ENCODE measurements at regions not wholly inside any gene's neighbourhood (a gene's known extent, or its start where the extent isn't known, plus 50 kb on each side); places are given as distances from the start of the nearest gene placed in this dataset.

GRCh38 chr10:120998251-120998650 lies 147.1 kb downstream of the WDR11 start:
- DNase-seq: no peak
- intact Hi-C loops (cut with micrococcal nuclease; ENCODE audit: unreplicated experiment): no loop called here
- no peak overlapping the region for H3K4me3 Mint-ChIP-seq (ENCODE audit: unreplicated experiment)
- H3K27me3 Mint-ChIP-seq (ENCODE audit: insufficient read depth, unreplicated experiment): no peaks in the 10 kb centered on the region
- H3K4me1 Mint-ChIP-seq (ENCODE audit: low read depth, unreplicated experiment): peaks cover 16% of the 10 kb centered on the region
- no peak overlapping the region for H3K27ac Mint-ChIP-seq (ENCODE audit: unreplicated experiment)
- Histone ChIP-seq H3K4me1 (peaks cover 5% of the 10 kb centered on the region; the same call in 1 of the 2 replicates), H3K36me3 (ENCODE audit: control insufficient read depth, insufficient read depth, low read length) (no peaks in the 10 kb centered on the region), H3K4me3 (ENCODE audit: low read depth, low read length) (no peak overlapping the region), H3K27me3 (replicated peaks; ENCODE audit: control insufficient read depth, insufficient read depth, low read length) (no peaks in the 10 kb centered on the region), H3K9me3 (peaks cover 19% of the 10 kb centered on the region)
- no peak for TF ChIP-seq CTCF (IDR thresholded peaks at IDR 0.05; ENCODE audit: insufficient read depth in 1 of 2, low read depth in 1 of 2, low read length in 1 of 2, severe bottlenecking in 1 of 2, unreplicated experiment in 1 of 2)
- no TSS peak for BruUV-seq (replicated peaks)
- peaks cover 36% of the 10 kb centered on the region for H3K9me3 Mint-ChIP-seq (ENCODE audit: unreplicated experiment)
- ChIA-PET POLR2A (no interaction called here), CTCF (no interaction called here)
- H3K36me3 Mint-ChIP-seq (ENCODE audit: insufficient read depth, unreplicated experiment): no peaks in the 10 kb centered on the region

GRCh38 chr10:120998782-120999285 lies 147.7 kb downstream of the WDR11 start:
- no peak for TF ChIP-seq CTCF (IDR thresholded peaks at IDR 0.05; ENCODE audit: insufficient read depth in 1 of 2, low read depth in 1 of 2, low read length in 1 of 2, severe bottlenecking in 1 of 2, unreplicated experiment in 1 of 2)
- ChIA-PET POLR2A (no interaction called here), CTCF (no interaction called here)
- Histone ChIP-seq H3K9me3 (peaks cover 22% of the 10 kb centered on the region), H3K27me3 (replicated peaks; ENCODE audit: control insufficient read depth, insufficient read depth, low read length) (no peaks in the 10 kb centered on the region), H3K4me3 (ENCODE audit: low read depth, low read length) (no peak overlapping the region), H3K4me1 (peaks cover 5% of the 10 kb centered on the region; the same call in 1 of the 2 replicates), H3K36me3 (ENCODE audit: control insufficient read depth, insufficient read depth, low read length) (no peaks in the 10 kb centered on the region)
- H3K4me1 Mint-ChIP-seq (ENCODE audit: low read depth, unreplicated experiment): peaks cover 16% of the 10 kb centered on the region
- no TSS peak for BruUV-seq (replicated peaks)
- H3K36me3 Mint-ChIP-seq (ENCODE audit: insufficient read depth, unreplicated experiment): no peaks in the 10 kb centered on the region
- H3K9me3 Mint-ChIP-seq (ENCODE audit: unreplicated experiment): peaks cover 38% of the 10 kb centered on the region
- H3K27me3 Mint-ChIP-seq (ENCODE audit: insufficient read depth, unreplicated experiment): no peaks in the 10 kb centered on the region
- peak overlapping the region; percentile 15 for H3K27ac Mint-ChIP-seq (ENCODE audit: unreplicated experiment)
- intact Hi-C loops (cut with micrococcal nuclease; ENCODE audit: unreplicated experiment): no loop called here
- H3K4me3 Mint-ChIP-seq (ENCODE audit: unreplicated experiment): no peak overlapping the region
- DNase-seq: no peak

- no peak for DNase-seq
- H3K4me3 Mint-ChIP-seq (ENCODE audit: unreplicated experiment): no peak overlapping the region
- H3K27ac Mint-ChIP-seq (ENCODE audit: unreplicated experiment): no peak overlapping the region
- TF ChIP-seq CTCF (IDR thresholded peaks at IDR 0.05; ENCODE audit: insufficient read depth in 1 of 2, low read depth in 1 of 2, low read length in 1 of 2, severe bottlenecking in 1 of 2, unreplicated experiment in 1 of 2): peak; percentile 17 to 19
- peaks cover 16% of the 10 kb centered on the region for H3K4me1 Mint-ChIP-seq (ENCODE audit: low read depth, unreplicated experiment)
- H3K36me3 Mint-ChIP-seq (ENCODE audit: insufficient read depth, unreplicated experiment): no peaks in the 10 kb centered on the region
- peaks cover 20% of the 10 kb centered on the region; the same call in 1 of the 2 replicates for H3K9me3 ChIP-seq
- H3K9me3 Mint-ChIP-seq (ENCODE audit: unreplicated experiment): peaks cover 49% of the 10 kb centered on the region
- no peaks in the 10 kb centered on the region for H3K27me3 ChIP-seq (replicated peaks; ENCODE audit: control insufficient read depth, insufficient read depth, low read length)
- H3K4me1 ChIP-seq: peaks cover 5% of the 10 kb centered on the region; the same call in 1 of the 2 replicates
- intact Hi-C loops (cut with micrococcal nuclease; ENCODE audit: unreplicated experiment): no loop called here
- H3K36me3 ChIP-seq (ENCODE audit: control insufficient read depth, insufficient read depth, low read length): no peaks in the 10 kb centered on the region
- no peaks in the 10 kb centered on the region for H3K27me3 Mint-ChIP-seq (ENCODE audit: insufficient read depth, unreplicated experiment)
- ChIA-PET POLR2A (no interaction called here), CTCF (no interaction called here)
- H3K4me3 ChIP-seq (ENCODE audit: low read depth, low read length): no peak overlapping the region
- no TSS peak for BruUV-seq (replicated peaks)
Observed at GRCh38 chr10:120999868-121000267, 148.7 kb downstream of the WDR11 start.
